Stomach (tissue), 4 donors: ENCODE measurements at regions not wholly inside any gene's neighbourhood (a gene's known extent, or its start where the extent isn't known, plus 50 kb on each side); places are given as distances from the start of the nearest gene placed in this dataset.

Experiments used
- EP300 ChIP-seq: sonication (generic); formaldehyde crosslinking; IDR thresholded peaks from one replicate; pipeline ENCODE4 v1.6.1; 2017; ENCODE audit warnings: antibody characterized with exemption
- POLR2A ChIP-seq, 4 donors: fragments of 450-650 bp; IDR thresholded peaks; one replicate each; pipeline ENCODE4 v1.6.1; 2016; ENCODE audit warnings: antibody characterized with exemption in 4 of 4, control low read depth in 2 of 4, mild to moderate bottlenecking in 1 of 4, moderate library complexity in 1 of 4
- POLR2AphosphoS5 ChIP-seq, 3 donors: sonication (generic); formaldehyde crosslinking; IDR thresholded peaks; one replicate each; pipeline ENCODE4 v1.6.1; 2016; ENCODE audit warnings: antibody characterized with exemption in 3 of 3
- TF ChIP-seq, protein P1 (sequence below), 7 experiments: fragments of 450-650 bp in 4 of 7; fragments of 200-600 bp in 3 of 7; sonication (generic) in 3 of 7; IDR thresholded peaks; one replicate each; pipeline ENCODE4 v1.5.1; 2016 to 2019; ENCODE audit warnings: antibody characterized with exemption in 7 of 7, control low read depth in 2 of 7, mild to moderate bottlenecking in 1 of 7

DNA sequence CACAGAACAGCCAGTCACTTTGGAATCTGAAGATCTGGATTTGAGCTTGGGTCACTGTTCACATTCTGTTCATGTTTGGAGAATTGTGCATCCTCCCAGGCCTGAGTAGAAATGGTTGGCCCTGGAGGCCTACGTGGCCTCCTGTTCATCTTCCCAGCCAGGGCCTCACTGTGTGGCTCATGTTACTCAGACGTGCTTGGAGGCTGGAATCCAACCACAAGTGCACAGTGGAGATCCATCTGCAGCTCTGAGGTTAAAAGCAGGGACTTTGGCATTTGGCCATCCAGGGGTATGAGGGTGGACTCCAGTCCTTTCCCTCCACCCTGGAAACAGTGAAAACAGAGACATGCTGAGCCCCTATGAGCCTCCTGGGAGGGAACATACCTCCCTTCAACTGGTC, 709.0 kb upstream of the IGFBP3 start:
- TF ChIP-seq, protein P1, sequence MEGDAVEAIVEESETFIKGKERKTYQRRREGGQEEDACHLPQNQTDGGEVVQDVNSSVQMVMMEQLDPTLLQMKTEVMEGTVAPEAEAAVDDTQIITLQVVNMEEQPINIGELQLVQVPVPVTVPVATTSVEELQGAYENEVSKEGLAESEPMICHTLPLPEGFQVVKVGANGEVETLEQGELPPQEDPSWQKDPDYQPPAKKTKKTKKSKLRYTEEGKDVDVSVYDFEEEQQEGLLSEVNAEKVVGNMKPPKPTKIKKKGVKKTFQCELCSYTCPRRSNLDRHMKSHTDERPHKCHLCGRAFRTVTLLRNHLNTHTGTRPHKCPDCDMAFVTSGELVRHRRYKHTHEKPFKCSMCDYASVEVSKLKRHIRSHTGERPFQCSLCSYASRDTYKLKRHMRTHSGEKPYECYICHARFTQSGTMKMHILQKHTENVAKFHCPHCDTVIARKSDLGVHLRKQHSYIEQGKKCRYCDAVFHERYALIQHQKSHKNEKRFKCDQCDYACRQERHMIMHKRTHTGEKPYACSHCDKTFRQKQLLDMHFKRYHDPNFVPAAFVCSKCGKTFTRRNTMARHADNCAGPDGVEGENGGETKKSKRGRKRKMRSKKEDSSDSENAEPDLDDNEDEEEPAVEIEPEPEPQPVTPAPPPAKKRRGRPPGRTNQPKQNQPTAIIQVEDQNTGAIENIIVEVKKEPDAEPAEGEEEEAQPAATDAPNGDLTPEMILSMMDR (IDR thresholded peaks at IDR 0.05): no peak
- no peak for TF ChIP-seq EP300
- no peak for TF ChIP-seq POLR2A (IDR thresholded peaks at IDR 0.05)
- TF ChIP-seq POLR2AphosphoS5 (IDR thresholded peaks at IDR 0.05): no peak
